ENCODE measurements at regions not wholly inside any gene's neighbourhood (a gene's known extent, or its start where the extent isn't known, plus 50 kb on each side); places are given as distances from the start of the nearest gene placed in this dataset.
"Not testable (repeated sequence)": the region's sequence is repeated elsewhere in the genome, so short reads cannot be mapped to it uniquely, and the experiment has no call there.

DNA sequence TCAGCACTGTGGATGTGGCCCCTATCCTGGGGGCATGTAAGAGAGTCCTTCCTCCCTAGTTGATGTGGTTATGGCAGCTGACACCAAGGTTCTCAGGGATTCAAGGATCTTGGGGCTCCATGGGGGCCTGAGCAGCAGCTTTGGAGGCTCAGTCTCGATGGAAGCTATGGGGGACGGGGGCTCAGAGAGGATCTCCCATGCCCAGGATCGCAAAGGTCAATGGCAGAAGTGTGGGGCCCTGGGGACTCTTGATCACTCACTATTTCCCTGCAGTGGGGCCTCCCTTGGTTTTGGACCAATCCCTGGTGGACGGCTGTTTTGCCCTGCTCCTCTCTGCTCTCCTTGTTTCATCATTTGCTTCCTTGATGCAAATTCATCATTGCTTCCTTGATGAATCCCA, 885.9 kb downstream of the CDH8 start:
- DNase-seq = no peak

DNA sequence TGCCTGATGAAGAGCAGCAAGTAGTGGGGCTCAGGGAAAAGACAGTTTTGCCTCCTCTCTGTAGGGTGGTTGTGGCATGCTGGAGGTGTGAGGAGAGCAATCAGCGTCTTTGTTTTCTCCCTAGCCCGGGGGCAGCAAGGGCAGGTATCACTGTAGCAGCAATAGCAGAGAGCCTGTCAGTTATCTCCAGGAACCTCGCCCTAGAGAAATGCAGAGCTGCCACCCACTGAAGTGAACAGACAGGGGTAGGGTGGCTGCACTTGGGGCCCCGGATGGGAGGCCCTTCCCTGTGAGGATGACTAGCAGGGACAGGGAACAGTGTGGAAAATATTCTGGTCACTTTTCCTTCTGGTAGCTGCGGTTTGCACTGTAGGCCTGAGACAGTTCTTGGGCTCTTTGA, 886.5 kb downstream of the CDH8 start:
- no peak for DNase-seq

DNA sequence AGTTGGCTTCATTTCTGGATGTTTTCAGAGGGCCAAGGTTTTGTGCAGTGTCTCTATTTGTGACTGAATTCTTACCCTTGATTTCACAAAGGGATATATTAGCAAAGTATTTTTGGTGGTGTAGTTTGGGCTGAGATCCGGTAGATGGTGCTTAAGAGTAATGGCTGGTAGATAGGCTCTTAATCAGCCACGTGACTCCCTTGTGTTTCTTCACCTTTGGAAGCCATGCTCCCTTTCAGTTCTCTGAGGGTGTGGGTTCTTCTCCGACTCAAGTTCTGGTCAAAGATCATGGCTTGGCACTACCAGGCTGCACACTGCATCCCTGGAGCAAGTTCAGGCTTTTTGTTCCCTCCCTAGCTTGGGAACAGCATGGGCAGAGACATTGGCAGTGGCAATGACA, 887.3 kb downstream of the CDH8 start:
- no peak for DNase-seq

- no peak for DNase-seq
Measured at GRCh38 chr16:61146429-61146828, 889.8 kb downstream of the CDH8 start.

- DNase-seq = no peak
Measured at GRCh38 chr16:61131447-61131846, 904.8 kb downstream of the CDH8 start.

DNA sequence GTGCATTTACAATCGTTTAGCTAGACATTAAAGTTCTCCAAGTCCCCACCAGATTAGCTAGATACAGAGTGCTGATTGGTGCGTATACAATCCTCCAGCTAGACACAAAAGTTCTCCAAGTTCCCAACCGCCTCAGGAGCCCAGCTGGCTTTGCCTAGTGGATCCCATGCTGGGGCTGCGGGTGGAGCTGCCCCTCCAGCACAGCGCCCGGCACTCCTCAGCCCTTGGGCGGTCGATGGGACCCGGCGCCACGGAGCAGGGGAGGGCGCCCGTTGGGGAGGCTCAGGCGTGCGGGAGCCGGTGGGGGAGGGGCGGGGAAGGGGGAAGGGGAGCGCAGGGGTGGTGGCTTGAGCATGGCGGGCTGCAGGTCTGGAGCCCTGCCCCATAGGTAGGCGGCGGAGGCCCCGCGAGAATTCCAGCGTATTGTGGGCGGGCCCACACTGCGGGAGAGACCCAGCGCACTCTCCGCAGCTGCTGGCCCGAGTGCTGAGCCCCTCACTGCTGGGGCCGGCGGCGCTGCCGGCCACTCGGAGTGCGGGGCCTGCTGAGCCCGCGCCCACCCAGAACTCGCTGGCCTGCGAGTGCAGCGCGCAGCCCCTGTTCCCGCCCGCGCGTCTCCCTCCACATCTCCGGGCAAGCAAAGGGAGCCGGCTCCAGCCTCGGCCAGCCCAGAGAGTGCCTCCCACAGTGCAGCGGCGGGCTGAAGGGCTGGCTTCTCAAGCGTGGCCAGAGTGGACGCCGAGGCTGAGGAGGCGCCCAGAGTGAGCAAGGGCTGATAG, 907.5 kb downstream of the CDH8 start:
- no peak for DNase-seq

DNA sequence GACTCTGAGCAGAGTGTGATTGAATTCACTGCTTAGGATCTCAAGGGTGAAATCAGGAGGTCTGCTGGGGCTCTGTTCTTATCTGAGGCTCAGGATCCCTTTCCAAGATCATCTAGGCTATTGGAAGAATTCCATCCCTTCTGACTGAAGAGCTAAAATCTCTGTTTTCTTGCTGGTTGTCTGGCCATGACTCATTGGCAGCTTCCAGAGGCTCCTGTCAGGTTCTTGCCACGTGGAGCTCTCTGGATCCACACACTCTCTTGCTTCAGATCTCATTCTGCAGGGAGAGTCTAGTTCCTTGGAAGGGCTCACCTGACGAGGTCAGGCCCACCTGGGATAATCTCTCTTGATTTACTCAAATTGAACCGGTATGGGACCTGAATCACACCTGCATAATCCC, 930.7 kb downstream of the CDH8 start:
- no peak for DNase-seq

DNA sequence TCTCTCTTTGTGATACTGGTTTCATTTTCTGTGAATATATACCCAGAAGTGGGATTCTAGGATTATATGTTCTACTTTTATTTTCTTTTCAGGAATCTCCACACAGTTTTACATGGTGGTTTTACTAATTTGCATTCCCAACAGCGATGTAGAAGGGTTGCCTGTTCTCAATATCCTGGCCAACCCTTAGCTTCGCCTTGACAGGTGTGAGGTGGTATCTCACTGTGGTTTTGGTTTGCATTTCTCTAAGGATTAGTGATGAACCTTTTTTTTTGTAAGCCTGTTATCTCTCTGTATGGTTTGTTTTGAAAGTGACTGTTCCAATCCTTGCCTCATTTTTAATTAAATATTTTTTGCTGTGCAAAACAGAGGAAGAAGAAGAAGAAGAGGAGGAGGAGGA, 937.7 kb downstream of the CDH8 start:
- no peak for DNase-seq

DNA sequence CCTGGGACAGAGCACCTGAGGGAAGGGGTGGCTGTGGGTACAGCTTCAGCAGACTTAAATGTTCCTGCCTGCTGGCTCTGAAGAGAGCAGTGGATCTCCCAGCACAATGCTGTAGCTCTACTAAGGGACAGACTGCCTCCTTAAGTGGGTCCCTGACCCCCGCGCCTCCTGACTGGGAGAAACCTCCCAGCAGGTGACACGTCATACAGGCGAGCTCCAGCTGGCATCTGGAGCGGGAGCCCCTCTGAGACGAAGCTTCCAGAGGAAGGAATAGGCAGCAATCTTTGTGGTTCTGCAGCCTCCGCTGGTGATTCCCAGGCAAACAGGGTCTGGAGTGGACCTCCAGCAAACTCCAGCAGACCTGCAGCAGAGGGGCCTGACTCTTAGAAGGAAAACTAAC, 944.9 kb downstream of the CDH8 start:
- not testable (repeated sequence) for DNase-seq

DNA sequence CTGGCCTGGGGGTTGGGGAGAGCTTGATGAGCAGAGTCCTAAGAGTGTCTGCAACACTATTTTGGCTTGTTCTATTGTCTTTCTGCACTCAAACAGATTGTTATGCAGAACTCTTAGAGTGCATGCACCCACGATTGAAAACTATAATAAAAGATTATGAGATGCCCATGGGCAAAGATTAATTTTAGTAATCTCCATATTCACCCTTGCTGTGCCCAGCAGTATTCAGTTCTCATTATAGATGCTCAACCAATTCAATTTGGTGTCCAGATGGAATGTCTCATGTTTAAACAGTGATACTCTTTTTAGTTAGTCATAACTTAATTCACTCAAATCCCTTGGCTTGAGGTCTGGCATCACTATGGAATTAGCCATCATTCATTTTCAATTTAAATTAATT, 952.5 kb downstream of the CDH8 start:
- no peak for DNase-seq

DNA sequence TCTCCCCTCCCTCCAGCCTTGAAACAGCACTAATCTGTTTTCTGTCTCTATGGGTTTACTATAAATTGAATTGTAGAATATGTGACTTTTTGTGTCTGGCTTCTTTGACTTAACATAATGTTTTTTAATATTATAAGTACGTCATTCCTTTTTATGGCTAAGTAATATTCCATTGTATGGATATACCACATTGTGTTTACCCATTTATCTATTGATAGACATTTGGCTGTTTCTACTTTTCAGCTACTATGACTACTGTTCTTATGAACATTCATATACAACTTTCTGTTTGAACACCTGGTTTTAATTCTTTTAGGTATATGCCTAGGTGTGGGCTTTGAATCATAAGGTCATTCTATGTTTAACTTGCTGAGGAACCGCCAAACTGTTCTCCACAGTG, 961.9 kb downstream of the CDH8 start:
- DNase-seq = no peak

- DNase-seq = no peak
Measured at GRCh38 chr16:61057635-61058034, 978.6 kb downstream of the CDH8 start.

GRCh38 chr16:61050547-61050946, 985.7 kb downstream of the CDH8 start:
- DNase-seq = no peak

GRCh38 chr16:61045931-61046330, 990.3 kb downstream of the CDH8 start:
- no peak for DNase-seq

DNA sequence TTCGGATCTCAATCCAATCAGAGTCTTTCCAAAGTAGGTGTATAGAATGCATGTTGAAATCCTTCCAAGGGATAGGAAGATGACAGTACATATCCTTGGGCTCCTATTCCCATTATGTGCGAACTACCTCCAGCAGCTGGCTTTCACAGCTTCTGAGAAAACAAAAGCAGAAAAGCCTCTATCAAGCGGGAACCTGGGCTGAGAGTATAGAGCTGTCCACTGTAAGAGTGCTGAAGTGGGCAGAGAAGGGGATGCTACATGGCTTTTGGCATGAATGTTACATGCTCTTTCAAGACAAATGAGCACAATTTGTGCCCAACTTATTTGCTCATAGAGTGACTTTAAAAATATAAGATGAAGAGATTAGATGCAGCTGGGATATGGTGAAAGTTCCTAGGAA, 993.5 kb downstream of the CDH8 start:
- DNase-seq = no peak

DNA sequence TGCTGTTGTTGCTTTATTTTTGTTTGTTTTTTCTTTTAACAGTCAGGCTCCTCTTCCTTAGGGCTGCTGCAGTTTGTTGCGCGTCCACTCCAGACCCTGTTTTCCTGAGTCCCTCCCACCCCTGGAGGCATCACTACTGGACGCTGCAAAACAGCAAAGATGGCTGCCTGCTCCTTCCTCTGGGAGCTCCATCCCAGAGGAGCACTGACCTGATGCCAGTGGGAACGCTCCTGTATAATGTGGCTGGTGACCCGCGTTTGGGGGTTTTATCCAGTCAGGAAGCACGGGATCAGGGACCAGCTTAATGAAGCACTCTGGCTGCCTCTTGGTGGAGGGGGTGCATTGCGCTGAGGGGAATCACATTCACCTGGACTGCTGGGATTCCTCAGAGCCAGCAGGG, 1005.6 kb downstream of the CDH8 start:
- no peak for DNase-seq

GRCh38 chr16:61024180-61024900, 1011.9 kb downstream of the CDH8 start:
- no peak for DNase-seq

- no peak for DNase-seq
Measured at GRCh38 chr16:61014869-61015268, 1021.4 kb downstream of the CDH8 start.

- no peak for DNase-seq
Measured at GRCh38 chr16:61007694-61008093, 1028.5 kb downstream of the CDH8 start.

DNA sequence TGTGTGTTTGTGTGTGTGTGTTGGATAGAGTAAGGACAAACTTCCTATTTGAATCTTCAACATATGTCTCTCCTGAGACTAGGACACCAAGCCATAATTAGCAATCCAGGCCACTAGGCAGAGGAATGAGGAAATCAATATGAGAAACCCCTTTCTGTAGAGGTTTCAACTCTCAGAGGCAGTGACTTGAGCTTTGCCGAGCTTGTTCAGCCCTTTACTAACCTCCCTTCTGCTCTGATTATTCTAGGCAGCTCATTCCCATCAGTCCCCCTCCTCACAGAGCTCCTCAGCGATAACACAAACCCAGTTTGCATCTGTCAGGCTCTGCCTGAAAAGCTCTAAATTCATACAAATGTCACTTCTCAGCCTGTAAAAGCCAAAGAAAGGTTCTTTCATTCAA, 1030.3 kb downstream of the CDH8 start:
- no peak for DNase-seq

GRCh38 chr16:61002479-61003204, 1033.6 kb downstream of the CDH8 start:
- no peak for DNase-seq

DNA sequence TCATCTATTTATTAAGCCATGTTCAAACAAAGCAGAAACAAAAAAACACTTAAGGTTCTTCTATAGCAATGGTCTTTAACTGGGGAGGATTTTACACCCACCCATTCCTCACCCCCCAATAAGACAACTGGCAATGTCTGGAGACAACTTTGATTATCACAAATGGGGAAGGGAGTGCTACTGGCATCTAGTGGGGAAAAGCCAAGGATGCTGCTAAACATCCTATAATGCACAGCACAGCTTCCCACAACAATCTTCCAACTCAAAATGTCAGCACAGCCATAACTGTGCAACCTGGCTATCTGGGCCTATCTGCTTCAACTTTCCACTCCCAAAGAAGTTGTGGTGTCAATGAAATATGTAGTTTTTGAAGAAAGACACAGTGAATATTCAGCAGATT, 1044.4 kb downstream of the CDH8 start:
- DNase-seq = no peak

DNA sequence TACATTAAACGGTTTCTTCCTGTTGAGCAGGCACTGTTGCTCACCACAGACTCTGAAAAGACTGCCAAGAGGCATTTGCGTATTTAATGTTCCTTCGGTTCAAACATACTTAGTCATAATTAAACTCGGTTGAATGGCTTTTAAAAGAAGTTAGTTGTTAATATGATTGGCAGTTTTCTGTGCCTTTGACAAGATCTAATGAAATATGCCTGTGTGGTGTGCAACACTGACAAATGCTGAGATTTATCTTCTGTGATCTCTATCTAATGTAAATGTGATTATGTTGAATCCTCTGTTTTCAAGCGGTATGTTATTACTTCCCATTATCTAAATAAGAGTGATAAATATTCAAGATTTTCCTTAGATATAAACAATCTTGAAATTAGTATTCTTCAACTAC, 1046.6 kb downstream of the CDH8 start:
- no peak for DNase-seq

- DNase-seq = no peak
Measured at GRCh38 chr16:60979119-60979518, 1057.1 kb downstream of the CDH8 start.

Measured in activated CD8-positive, alpha-beta memory T cell treated with anti-CD3 and anti-CD28 coated beads, Interleukin-2, amount 50 U/mL, for 48 hours (primary cell).